ENCODE measurements at regions not wholly inside any gene's neighbourhood (a gene's known extent, or its start where the extent isn't known, plus 50 kb on each side); places are given as distances from the start of the nearest gene placed in this dataset.

DNA sequence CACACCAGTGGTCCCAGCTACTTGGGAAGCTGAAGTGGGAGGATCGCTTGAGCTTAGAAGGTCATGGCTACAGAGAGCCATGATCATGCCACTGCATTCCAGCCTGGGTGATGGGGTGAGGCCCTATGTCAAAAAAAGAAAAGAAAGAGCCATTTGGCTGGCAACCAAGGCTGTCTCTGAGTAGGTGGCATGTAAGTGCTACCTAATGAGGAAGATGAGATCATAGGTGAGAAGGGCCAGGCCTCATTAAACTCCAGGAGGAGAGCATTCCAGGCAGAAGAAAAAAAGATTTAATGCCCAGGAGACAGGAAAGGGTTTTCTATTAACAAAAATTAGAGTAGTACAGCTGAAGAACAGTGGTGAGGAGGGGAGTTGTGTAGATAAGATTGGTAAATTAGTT is 103.4 kb upstream of the ZNF678 start (continued):
- TF ChIP-seq ZNF585B (tag by site-specific recombination; IDR thresholded peaks at IDR 0.05) (no peak), OSR2 (tag by site-specific recombination; IDR thresholded peaks at IDR 0.05) (peak; percentile 86; the same call in 1 of the 2 replicates), PATZ1 (tag by site-specific recombination; IDR thresholded peaks at IDR 0.05) (no peak; the same call in 1 of the 2 replicates), ZFHX2 (tag by site-specific recombination; conservative IDR thresholded peaks at IDR 0.05) (peak; percentile 75), ZNF792 (tag by site-specific recombination; IDR thresholded peaks at IDR 0.05) (no peak), GLIS2 (tag by site-specific recombination; IDR thresholded peaks at IDR 0.05) (0 out of 2 replicates have a peak, but pooled peaks have one; percentile 15), WT1 (tag by site-specific recombination; IDR thresholded peaks at IDR 0.05) (no peak), ZNF433 (tag by site-specific recombination; IDR thresholded peaks at IDR 0.05; ENCODE audit: low read depth) (no peak), ZNF16 (tag by site-specific recombination; IDR thresholded peaks at IDR 0.05; ENCODE audit: low read depth) (no peak), ZNF580 (tag by site-specific recombination; IDR thresholded peaks at IDR 0.05) (0 out of 2 replicates have a peak, but pooled peaks have one; percentile 15), ZNF785 (tag by site-specific recombination; IDR thresholded peaks at IDR 0.05) (no peak), ZNF76 (tag by site-specific recombination; IDR thresholded peaks at IDR 0.05; ENCODE audit: borderline replicate concordance, low read depth) (no peak), ZNF223 (tag by site-specific recombination; IDR thresholded peaks at IDR 0.05) (no peak), ZNF37A (tag by site-specific recombination; IDR thresholded peaks at IDR 0.05) (no peak), HOXC10 (CRISPR knock-in tag; IDR thresholded peaks at IDR 0.05) (no peak), ZNF830 (tag by site-specific recombination; IDR thresholded peaks at IDR 0.05; ENCODE audit: low read depth) (no peak), ZNF362 (tag by site-specific recombination; IDR thresholded peaks at IDR 0.05) (peak; percentile 98), SALL2 (tag by site-specific recombination; IDR thresholded peaks at IDR 0.05; ENCODE audit: borderline replicate concordance) (no peak), KLF8 (tag by site-specific recombination; IDR thresholded peaks at IDR 0.05) (peak; percentile 56; the same call in 1 of the 2 replicates), ZIC2 (tag by site-specific recombination; IDR thresholded peaks at IDR 0.05) (peak; percentile 39; the same call in 1 of the 2 replicates), ZBTB48 (tag by site-specific recombination; IDR thresholded peaks at IDR 0.05) (no peak), ZFP3 (tag by site-specific recombination; IDR thresholded peaks at IDR 0.05; ENCODE audit: low read depth) (no peak)
- TF ChIP-seq, protein P1, sequence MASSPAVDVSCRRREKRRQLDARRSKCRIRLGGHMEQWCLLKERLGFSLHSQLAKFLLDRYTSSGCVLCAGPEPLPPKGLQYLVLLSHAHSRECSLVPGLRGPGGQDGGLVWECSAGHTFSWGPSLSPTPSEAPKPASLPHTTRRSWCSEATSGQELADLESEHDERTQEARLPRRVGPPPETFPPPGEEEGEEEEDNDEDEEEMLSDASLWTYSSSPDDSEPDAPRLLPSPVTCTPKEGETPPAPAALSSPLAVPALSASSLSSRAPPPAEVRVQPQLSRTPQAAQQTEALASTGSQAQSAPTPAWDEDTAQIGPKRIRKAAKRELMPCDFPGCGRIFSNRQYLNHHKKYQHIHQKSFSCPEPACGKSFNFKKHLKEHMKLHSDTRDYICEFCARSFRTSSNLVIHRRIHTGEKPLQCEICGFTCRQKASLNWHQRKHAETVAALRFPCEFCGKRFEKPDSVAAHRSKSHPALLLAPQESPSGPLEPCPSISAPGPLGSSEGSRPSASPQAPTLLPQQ (tag by site-specific recombination; IDR thresholded peaks at IDR 0.05) = no peak
- TF ChIP-seq, protein P2, sequence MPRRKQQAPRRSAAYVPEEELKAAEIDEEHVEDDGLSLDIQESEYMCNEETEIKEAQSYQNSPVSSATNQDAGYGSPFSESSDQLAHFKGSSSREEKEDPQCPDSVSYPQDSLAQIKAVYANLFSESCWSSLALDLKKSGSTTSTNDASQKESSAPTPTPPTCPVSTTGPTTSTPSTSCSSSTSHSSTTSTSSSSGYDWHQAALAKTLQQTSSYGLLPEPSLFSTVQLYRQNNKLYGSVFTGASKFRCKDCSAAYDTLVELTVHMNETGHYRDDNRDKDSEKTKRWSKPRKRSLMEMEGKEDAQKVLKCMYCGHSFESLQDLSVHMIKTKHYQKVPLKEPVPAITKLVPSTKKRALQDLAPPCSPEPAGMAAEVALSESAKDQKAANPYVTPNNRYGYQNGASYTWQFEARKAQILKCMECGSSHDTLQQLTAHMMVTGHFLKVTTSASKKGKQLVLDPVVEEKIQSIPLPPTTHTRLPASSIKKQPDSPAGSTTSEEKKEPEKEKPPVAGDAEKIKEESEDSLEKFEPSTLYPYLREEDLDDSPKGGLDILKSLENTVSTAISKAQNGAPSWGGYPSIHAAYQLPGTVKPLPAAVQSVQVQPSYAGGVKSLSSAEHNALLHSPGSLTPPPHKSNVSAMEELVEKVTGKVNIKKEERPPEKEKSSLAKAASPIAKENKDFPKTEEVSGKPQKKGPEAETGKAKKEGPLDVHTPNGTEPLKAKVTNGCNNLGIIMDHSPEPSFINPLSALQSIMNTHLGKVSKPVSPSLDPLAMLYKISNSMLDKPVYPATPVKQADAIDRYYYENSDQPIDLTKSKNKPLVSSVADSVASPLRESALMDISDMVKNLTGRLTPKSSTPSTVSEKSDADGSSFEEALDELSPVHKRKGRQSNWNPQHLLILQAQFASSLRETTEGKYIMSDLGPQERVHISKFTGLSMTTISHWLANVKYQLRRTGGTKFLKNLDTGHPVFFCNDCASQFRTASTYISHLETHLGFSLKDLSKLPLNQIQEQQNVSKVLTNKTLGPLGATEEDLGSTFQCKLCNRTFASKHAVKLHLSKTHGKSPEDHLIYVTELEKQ (tag by site-specific recombination; IDR thresholded peaks at IDR 0.05; ENCODE audit: borderline replicate concordance) = peak; percentile 66
- TF ChIP-seq, protein P3, sequence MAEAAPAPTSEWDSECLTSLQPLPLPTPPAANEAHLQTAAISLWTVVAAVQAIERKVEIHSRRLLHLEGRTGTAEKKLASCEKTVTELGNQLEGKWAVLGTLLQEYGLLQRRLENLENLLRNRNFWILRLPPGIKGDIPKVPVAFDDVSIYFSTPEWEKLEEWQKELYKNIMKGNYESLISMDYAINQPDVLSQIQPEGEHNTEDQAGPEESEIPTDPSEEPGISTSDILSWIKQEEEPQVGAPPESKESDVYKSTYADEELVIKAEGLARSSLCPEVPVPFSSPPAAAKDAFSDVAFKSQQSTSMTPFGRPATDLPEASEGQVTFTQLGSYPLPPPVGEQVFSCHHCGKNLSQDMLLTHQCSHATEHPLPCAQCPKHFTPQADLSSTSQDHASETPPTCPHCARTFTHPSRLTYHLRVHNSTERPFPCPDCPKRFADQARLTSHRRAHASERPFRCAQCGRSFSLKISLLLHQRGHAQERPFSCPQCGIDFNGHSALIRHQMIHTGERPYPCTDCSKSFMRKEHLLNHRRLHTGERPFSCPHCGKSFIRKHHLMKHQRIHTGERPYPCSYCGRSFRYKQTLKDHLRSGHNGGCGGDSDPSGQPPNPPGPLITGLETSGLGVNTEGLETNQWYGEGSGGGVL (tag by site-specific recombination; IDR thresholded peaks at IDR 0.05) = no peak; the same call in 1 of the 2 replicates
- TF ChIP-seq, protein P4, sequence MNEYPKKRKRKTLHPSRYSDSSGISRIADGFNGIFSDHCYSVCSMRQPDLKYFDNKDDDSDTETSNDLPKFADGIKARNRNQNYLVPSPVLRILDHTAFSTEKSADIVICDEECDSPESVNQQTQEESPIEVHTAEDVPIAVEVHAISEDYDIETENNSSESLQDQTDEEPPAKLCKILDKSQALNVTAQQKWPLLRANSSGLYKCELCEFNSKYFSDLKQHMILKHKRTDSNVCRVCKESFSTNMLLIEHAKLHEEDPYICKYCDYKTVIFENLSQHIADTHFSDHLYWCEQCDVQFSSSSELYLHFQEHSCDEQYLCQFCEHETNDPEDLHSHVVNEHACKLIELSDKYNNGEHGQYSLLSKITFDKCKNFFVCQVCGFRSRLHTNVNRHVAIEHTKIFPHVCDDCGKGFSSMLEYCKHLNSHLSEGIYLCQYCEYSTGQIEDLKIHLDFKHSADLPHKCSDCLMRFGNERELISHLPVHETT (tag by site-specific recombination; IDR thresholded peaks at IDR 0.05) = peak; percentile 45; the same call in 1 of the 2 replicates
- TF ChIP-seq, protein P5, sequence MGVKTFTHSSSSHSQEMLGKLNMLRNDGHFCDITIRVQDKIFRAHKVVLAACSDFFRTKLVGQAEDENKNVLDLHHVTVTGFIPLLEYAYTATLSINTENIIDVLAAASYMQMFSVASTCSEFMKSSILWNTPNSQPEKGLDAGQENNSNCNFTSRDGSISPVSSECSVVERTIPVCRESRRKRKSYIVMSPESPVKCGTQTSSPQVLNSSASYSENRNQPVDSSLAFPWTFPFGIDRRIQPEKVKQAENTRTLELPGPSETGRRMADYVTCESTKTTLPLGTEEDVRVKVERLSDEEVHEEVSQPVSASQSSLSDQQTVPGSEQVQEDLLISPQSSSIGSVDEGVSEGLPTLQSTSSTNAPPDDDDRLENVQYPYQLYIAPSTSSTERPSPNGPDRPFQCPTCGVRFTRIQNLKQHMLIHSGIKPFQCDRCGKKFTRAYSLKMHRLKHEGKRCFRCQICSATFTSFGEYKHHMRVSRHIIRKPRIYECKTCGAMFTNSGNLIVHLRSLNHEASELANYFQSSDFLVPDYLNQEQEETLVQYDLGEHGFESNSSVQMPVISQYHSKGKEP (tag by site-specific recombination; IDR thresholded peaks at IDR 0.05) = no peak
